Adrenal gland (tissue), 9 donors: ENCODE measurements at regions not wholly inside any gene's neighbourhood (a gene's known extent, or its start where the extent isn't known, plus 50 kb on each side); places are given as distances from the start of the nearest gene placed in this dataset.

Experiments
- DNase-seq, 7 donors: peaks; one replicate each; pipeline ENCODE4 v3.0.0-alpha.2; 2019 to 2020
- H3K27ac ChIP-seq, 5 donors: fragments of 200-600 bp; sonication (generic) in 4 of 5; 1 replicate in 3 of 5; 2 replicates in 2 of 5; pipeline versions ENCODE4 v1.5.1 to v1.8.0; 2016 to 2020; ENCODE audit warnings: mild to moderate bottlenecking in 1 of 5
- H3K27me3 ChIP-seq: fragments of 200-600 bp; 2 replicates; pipeline ENCODE4 v1.8.0; 2021
- H3K36me3 ChIP-seq, 2 donors: fragments of 200-600 bp; replicated peaks in 1 of 2; 1 replicate in 1 of 2; 2 replicates in 1 of 2; pipeline versions ENCODE4 v1.5.1 to v1.8.0; 2018 to 2022
- H3K4me1 ChIP-seq, 2 donors: fragments of 200-600 bp; replicated peaks in 1 of 2; 1 replicate in 1 of 2; 2 replicates in 1 of 2; pipeline versions ENCODE4 v1.5.1 to v1.8.0; 2018 to 2021
- H3K4me3 ChIP-seq, 4 donors: fragments of 200-600 bp; sonication (generic) in 3 of 4; one replicate each; pipeline ENCODE4 v1.5.1; 2016 to 2018
- H3K9me3 ChIP-seq, 3 donors: fragments of 200-600 bp; sonication (generic) in 1 of 3; replicated peaks in 1 of 3; 1 replicate in 2 of 3; 2 replicates in 1 of 3; pipeline versions ENCODE4 v1.5.1 to v1.8.0; 2016 to 2021
- CTCF ChIP-seq, 6 experiments: fragments of 450-650 bp in 4 of 6; fragments of 200-600 bp in 2 of 6; sonication (generic) in 1 of 6; IDR thresholded peaks; 1 replicate in 5 of 6; 2 replicates in 1 of 6; pipeline versions ENCODE4 v1.5.1 to v1.8.0; 2016 to 2021; ENCODE audit warnings: antibody characterized with exemption in 6 of 6, mild to moderate bottlenecking in 2 of 6, moderate library complexity in 1 of 6
- POLR2A ChIP-seq, 2 donors: fragments of 450-650 bp; IDR thresholded peaks; one replicate each; pipeline ENCODE4 v1.6.1; 2017; ENCODE audit warnings: antibody characterized with exemption in 2 of 2, mild to moderate bottlenecking in 2 of 2, moderate library complexity in 1 of 2
- WGBS, 4 donors: extraction: QIAGEN DNeasy Blood & Tissue Kit in 2 of 4; methylation state at CpG; one replicate each; pipeline versions ENCODE4 v1.1.5 to v1.1.7; 2013 to 2017; 5-methylcytosine and 5-hydroxymethylcytosine counted together
- intact Hi-C, 2 donors: fragments of 100-400 bp; cut with DNase I; formaldehyde crosslinking; loops; one replicate each; pipeline versions ENCODE4 v1.14.1 to v1.15.0; 2022 to 2023
- donor health status: healthy with polysubstance abuse.
- donor health status: Bipolar disorder and iron deficiency.
- donor health status: DM: yes; HTN: yes; CAD: no.
- donor health status: DM: no; HTN: no; CAD: no.
- donor health status: DM: no; HTN: no; CAD: no.

DNA sequence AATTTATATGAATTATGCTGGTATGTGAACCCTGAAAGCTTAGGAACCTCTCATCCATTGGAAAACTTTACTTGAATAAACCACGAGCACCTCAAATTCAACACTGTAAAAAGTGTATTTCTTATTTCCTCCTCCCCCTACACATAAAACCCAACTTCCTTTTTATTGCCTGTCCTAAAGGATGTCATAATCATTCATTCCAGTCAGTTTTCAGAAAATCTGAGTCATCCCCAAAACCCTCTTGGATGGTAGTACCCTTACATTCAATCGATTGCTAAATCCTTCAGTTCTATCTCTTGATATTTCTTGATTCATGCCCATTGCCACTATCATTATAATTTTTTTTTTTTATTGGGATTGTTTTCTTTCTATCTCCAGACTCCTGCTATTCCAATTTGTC is 91.1 kb upstream of the ATP8A1 start:
- intact Hi-C loops: no loop called here
- TF ChIP-seq POLR2A (IDR thresholded peaks at IDR 0.05) (no peak), CTCF (IDR thresholded peaks at IDR 0.05) (no peak)
- 79 to 87% (median 82%) methylated on average over 2 of the region's 2 CpGs for WGBS, 4 donors
- no peaks in the 10 kb centered on the region for H3K36me3 ChIP-seq
- H3K4me1 ChIP-seq: no peaks in the 10 kb centered on the region
- no peaks in the 10 kb centered on the region for H3K27me3 ChIP-seq
- no peak overlapping the region for H3K27ac ChIP-seq
- no peak overlapping the region for H3K4me3 ChIP-seq
- no peaks in the 10 kb centered on the region for H3K9me3 ChIP-seq
- DNase-seq: no peak

DNA sequence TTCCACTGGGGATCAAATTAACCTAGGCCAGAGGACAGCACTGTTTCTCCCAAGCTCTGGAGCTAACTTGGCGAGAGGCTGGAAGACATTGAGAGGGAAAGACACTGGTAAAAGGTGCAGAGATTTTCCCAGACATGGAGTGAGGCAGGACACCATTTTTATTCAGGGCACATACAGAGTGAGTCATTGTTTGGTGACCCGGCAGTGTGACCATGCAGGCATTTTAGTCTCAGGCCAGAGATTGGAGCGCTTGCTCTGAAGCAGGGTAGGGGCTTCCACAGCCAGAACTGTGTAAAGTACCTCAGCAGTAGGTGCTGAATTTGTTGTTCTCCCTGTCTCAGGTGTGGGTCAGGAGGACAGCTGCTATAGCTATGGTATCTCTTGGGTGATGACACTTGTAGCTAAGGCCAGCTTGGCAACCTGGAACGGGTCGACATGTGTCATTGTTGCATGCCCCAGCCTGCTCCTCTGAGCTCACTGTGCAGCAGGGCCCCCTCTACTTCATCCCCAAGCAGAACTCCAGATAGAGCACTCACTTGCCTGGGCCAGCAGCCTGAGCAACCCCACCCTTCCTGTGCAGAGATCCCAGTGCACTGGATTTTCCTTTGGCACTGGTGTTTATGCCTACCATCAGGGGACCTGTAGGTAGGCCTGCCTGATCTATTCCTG is 79.8 kb upstream of the ATP8A1 start:
- no peak for TF ChIP-seq CTCF (IDR thresholded peaks at IDR 0.05)
- TF ChIP-seq POLR2A (IDR thresholded peaks at IDR 0.05): no peak
- 87 to 93% (median 91%) methylated on average over 2 to 5 of the region's 5 CpGs for WGBS, 4 donors

DNA sequence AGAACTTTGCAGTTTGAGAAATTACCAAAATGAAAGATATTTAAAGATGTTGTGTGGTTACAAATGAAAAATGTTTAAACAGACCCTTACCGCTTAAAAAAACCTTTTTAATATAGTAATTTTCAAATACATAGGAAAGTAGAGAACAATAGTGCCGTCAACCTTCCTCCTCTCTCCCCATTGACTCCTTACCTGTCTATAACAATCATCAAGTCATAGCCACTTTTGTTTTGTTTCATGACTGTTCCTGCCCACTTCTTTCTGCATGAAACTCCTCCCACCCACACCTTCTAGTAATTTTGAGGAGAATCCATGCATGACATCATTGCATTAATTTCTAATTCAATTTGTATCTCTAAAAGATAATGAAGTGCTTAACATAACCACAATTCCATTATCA is 76.5 kb upstream of the ATP8A1 start:
- Histone ChIP-seq H3K36me3 (no peaks in the 10 kb centered on the region), H3K27ac (no peak overlapping the region), H3K4me3 (no peak overlapping the region), H3K4me1 (no peaks in the 10 kb centered on the region), H3K27me3 (no peaks in the 10 kb centered on the region), H3K9me3 (no peaks in the 10 kb centered on the region)
- intact Hi-C loops: no loop called here
- no peak for DNase-seq
- no peak for TF ChIP-seq CTCF (IDR thresholded peaks at IDR 0.05)
- no peak for TF ChIP-seq POLR2A (IDR thresholded peaks at IDR 0.05)
- WGBS, 4 donors: 66 to 88% (median 78%) methylated on average over 2 of the region's 2 CpGs

More for the DNA sequence above, 79.8 kb upstream of the ATP8A1 start:
- H3K4me1 ChIP-seq: no peaks in the 10 kb centered on the region
- no peak overlapping the region for H3K4me3 ChIP-seq
- DNase-seq: no peak
- H3K36me3 ChIP-seq: no peaks in the 10 kb centered on the region
- H3K27me3 ChIP-seq: no peaks in the 10 kb centered on the region
- intact Hi-C loops: no loop called here
- no peaks in the 10 kb centered on the region for H3K9me3 ChIP-seq
- no peak overlapping the region for H3K27ac ChIP-seq

DNA sequence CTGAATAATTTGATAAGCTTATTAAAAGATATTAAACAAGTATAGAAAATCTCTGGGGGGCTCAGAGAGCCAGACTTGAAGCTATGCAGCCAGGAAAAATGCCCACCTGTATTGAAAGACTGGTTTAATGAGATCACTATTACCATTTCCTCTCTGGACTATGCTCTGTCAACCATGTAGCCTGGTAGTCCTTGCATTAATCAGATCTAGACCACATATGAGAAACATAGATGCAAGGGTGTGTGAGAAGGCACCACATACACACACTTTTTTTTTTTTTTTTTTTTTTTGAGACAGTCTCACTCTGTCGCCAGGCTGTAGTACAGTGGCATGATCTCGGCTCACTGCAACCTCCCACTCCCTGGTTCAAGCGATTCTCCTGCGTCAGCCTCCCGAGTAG is 75.9 kb upstream of the ATP8A1 start:
- H3K4me3 ChIP-seq: no peak overlapping the region
- H3K27me3 ChIP-seq: no peaks in the 10 kb centered on the region
- H3K4me1 ChIP-seq: no peaks in the 10 kb centered on the region
- intact Hi-C loops: no loop called here
- TF ChIP-seq CTCF (IDR thresholded peaks at IDR 0.05): no peak
- no peak for TF ChIP-seq POLR2A (IDR thresholded peaks at IDR 0.05)
- H3K36me3 ChIP-seq: no peaks in the 10 kb centered on the region
- WGBS, 4 donors: 83 to 94% (median 87%) methylated on average over 5 of the region's 5 CpGs
- no peak for DNase-seq
- H3K9me3 ChIP-seq: no peaks in the 10 kb centered on the region
- H3K27ac ChIP-seq: no peak overlapping the region
